HFFc6 (cell line): ENCODE measurements at regions not wholly inside any gene's neighbourhood (a gene's known extent, or its start where the extent isn't known, plus 50 kb on each side); places are given as distances from the start of the nearest gene placed in this dataset.

Source experiments
- DNase-seq: peaks from one replicate; pipeline ENCODE4 v3.0.0-alpha.2; 2018
- H3K27ac Mint-ChIP-seq: 2 replicates; pipeline ENCODE4 v1.8.0; 2020; ENCODE audit warnings: mild to moderate bottlenecking, mixed read lengths
- H3K27me3 Mint-ChIP-seq: 2 replicates; pipeline ENCODE4 v1.8.0; 2021; ENCODE audit warnings: mild to moderate bottlenecking, moderate library complexity, mixed read lengths; ENCODE audit not compliant: insufficient read depth
- H3K36me3 Mint-ChIP-seq: 2 replicates; pipeline ENCODE4 v1.8.0; 2021; ENCODE audit warnings: low read depth, mixed read lengths
- H3K4me1 Mint-ChIP-seq: 2 replicates; pipeline ENCODE4 v1.8.0; 2020; ENCODE audit warnings: low read depth, mixed read lengths
- H3K4me3 Mint-ChIP-seq: 2 replicates; pipeline ENCODE4 v1.8.0; 2020; ENCODE audit warnings: mild to moderate bottlenecking, moderate library complexity, mixed read lengths
- H3K9me3 Mint-ChIP-seq: 2 replicates; pipeline ENCODE4 v1.8.0; 2020; ENCODE audit warnings: mild to moderate bottlenecking, mixed read lengths
- CTCF ChIP-seq: fragments of 200-600 bp; sonication (generic); IDR thresholded peaks from 2 replicates; pipeline ENCODE4 v1.5.0; 2021; ENCODE audit warnings: antibody characterized with exemption, mild to moderate bottlenecking

GRCh38 chr16:7834771-7835431, 502.3 kb downstream of the RBFOX1 start:
- Mint-ChIP-seq H3K4me3 (no peak overlapping the region), H3K4me1 (no peaks in the 10 kb centered on the region), H3K36me3 (no peaks in the 10 kb centered on the region; the same call in 1 of the 2 replicates), H3K27me3 (no peaks in the 10 kb centered on the region), H3K27ac (no peak overlapping the region), H3K9me3 (peaks cover 45% of the 10 kb centered on the region)
- no peak for TF ChIP-seq CTCF
- no peak for DNase-seq

- Mint-ChIP-seq H3K27ac (no peak overlapping the region), H3K9me3 (peaks cover 29% of the 10 kb centered on the region), H3K36me3 (no peaks in the 10 kb centered on the region), H3K4me3 (no peak overlapping the region), H3K4me1 (no peaks in the 10 kb centered on the region), H3K27me3 (no peaks in the 10 kb centered on the region)
- DNase-seq, result no peak
- TF ChIP-seq CTCF, result no peak
Observed at GRCh38 chr16:7820816-7821215, 488.2 kb downstream of the RBFOX1 start.

GRCh38 chr16:7805686-7806396, 473.2 kb downstream of the RBFOX1 start:
- no peaks in the 10 kb centered on the region for H3K27me3 Mint-ChIP-seq
- no peaks in the 10 kb centered on the region for H3K36me3 Mint-ChIP-seq
- no peaks in the 10 kb centered on the region for H3K4me1 Mint-ChIP-seq
- H3K27ac Mint-ChIP-seq, result no peak overlapping the region
- H3K9me3 Mint-ChIP-seq, result peaks cover 41% of the 10 kb centered on the region
- TF ChIP-seq CTCF, result no peak
- no peak for DNase-seq
- no peak overlapping the region for H3K4me3 Mint-ChIP-seq

GRCh38 chr16:7804635-7805195, 472.1 kb downstream of the RBFOX1 start:
- Mint-ChIP-seq H3K36me3 (no peaks in the 10 kb centered on the region), H3K9me3 (peaks cover 52% of the 10 kb centered on the region), H3K27ac (no peak overlapping the region), H3K27me3 (no peaks in the 10 kb centered on the region), H3K4me1 (no peaks in the 10 kb centered on the region), H3K4me3 (no peak overlapping the region)
- no peak for DNase-seq
- no peak for TF ChIP-seq CTCF

GRCh38 chr16:7792346-7792745, 459.7 kb downstream of the RBFOX1 start:
- H3K36me3 Mint-ChIP-seq, result no peaks in the 10 kb centered on the region
- peaks cover 38% of the 10 kb centered on the region for H3K9me3 Mint-ChIP-seq
- H3K4me3 Mint-ChIP-seq, result no peak overlapping the region
- no peaks in the 10 kb centered on the region for H3K27me3 Mint-ChIP-seq
- H3K4me1 Mint-ChIP-seq, result no peaks in the 10 kb centered on the region
- no peak for TF ChIP-seq CTCF
- no peak overlapping the region for H3K27ac Mint-ChIP-seq
- DNase-seq, result no peak
